GM12891 (cell line): ENCODE measurements at regions not wholly inside any gene's neighbourhood (a gene's known extent, or its start where the extent isn't known, plus 50 kb on each side); places are given as distances from the start of the nearest gene placed in this dataset.

Experiments used
- DNase-seq: peaks from one replicate; pipeline ENCODE4 v3.0.0; 2011; ENCODE audit warnings: low spot score; ENCODE audit not compliant: insufficient read length
- FAIRE-seq: peaks from 2 replicates; lab custom pipeline; 2011; peaks lifted over from hg19 to GRCh38; lab: Jason Lieb, UNC
- PAX5 ChIP-seq: IDR thresholded peaks from 2 replicates; pipeline ENCODE4 v1.6.1; 2011; ENCODE audit warnings: low read length, moderate library complexity, mild to moderate bottlenecking; ENCODE audit not compliant: insufficient read depth, severe bottlenecking
- POLR2A ChIP-seq: IDR thresholded peaks from 2 replicates; pipeline ENCODE4 v1.6.1; 2011; ENCODE audit warnings: low read depth, low read length, control low read depth
- POLR2AphosphoS5 ChIP-seq: IDR thresholded peaks from 2 replicates; pipeline ENCODE4 v1.6.1; 2011; ENCODE audit warnings: low read depth, low read length, control low read depth
- POU2F2 ChIP-seq: IDR thresholded peaks from 2 replicates; pipeline ENCODE4 v1.6.1; 2011; ENCODE audit warnings: low read depth, mild to moderate bottlenecking, control low read depth, low read length, moderate library complexity
- SPI1 ChIP-seq: IDR thresholded peaks from 2 replicates; pipeline ENCODE4 v1.6.1; 2011; ENCODE audit warnings: low read depth, low read length, control low read depth
- TAF1 ChIP-seq: IDR thresholded peaks from 2 replicates; pipeline ENCODE4 v1.6.1; 2011; ENCODE audit warnings: low read depth, low read length, control low read depth

DNA sequence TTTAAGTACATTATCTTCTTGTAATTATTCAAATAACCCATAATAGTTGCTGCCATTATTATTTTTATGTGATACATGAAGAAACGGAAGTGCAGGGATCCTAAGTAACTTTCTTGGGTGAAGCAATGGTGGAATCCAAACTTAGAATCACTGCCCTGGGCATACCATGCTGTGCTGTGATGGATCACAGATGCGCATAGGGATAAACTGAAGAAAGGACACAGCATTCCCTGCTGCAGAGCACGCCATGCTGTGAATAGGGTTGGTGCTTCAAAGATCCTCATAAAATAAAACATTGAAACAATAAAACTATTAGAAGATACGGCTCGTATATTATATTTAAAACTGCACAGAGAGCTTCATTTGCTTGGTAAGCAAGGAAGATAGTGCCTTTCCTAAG lies 211.7 kb upstream of the ADAMTS16 start:
- no peak for DNase-seq
- no peak for FAIRE-seq
- TF ChIP-seq POU2F2 (no peak), PAX5 (no peak), SPI1 (no peak), POLR2A (no peak), TAF1 (no peak), POLR2AphosphoS5 (no peak)

DNA sequence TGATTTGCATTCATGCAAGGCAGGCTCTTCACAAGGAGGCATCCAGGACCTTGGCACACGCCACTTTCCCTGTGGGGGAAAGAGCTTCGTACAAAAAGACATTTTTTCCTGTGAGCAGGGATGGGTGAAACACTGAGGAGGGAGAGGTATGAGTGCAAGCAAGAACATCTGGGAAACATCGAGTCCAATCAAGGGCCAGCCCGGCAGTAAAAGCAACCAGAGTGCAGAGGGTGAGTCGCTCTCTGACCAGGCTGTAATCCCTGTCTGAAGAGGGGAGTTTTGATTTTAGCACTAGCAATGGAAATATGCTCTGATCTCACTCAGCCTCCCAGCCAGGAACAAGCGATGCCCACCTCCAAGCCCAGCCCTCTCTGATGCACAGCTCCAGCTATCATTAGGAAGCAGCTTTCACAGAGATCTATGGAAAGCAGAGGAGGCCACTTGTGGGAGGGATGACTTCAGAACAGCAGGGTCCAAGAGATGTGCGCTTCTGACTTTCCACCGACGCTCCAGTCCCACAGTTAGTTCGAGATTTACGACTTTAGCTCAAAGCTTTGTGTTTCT lies 211.0 kb upstream of the ADAMTS16 start:
- no peak for DNase-seq
- FAIRE-seq: no peak
- TF ChIP-seq SPI1 (no peak), TAF1 (no peak), POLR2A (no peak), POU2F2 (no peak), POLR2AphosphoS5 (no peak), PAX5 (no peak)

DNA sequence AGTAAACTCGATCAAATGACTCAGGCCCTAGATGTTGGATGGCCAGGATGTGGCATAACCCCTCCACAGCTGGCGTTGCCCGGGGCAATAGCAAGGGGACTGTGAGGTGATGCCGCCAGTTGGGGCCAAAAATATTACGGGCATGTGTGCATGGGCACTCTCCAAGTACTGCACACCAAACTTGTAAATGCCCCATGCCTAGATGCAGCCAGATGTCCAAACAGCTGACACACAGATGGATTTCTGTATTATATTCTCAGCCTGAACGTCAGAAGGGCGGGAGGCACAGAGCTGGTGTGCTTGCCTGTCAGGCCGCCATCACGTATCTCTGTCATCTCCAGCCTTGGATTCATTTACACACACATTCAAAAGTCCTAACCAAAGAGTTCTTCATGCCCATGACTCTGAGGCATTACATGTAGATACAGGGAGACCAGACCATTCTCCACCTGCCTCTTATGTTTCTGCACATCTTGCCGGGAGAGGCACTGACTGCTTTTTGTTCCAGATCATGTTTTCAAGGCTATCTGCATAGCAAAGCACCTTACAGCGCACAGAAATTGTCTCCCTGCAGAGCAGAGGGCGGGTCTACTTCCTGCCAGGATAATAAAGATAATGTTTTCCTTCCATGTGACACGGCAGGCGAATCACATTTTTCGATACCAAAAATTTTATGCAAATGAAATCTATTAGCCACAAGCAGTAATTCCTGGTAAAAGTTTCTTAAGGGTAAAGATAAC lies 200.9 kb upstream of the ADAMTS16 start:
- no peak for DNase-seq
- TF ChIP-seq POU2F2 (no peak), PAX5 (no peak), SPI1 (no peak), POLR2AphosphoS5 (no peak), TAF1 (no peak), POLR2A (no peak)
- FAIRE-seq: no peak

DNA sequence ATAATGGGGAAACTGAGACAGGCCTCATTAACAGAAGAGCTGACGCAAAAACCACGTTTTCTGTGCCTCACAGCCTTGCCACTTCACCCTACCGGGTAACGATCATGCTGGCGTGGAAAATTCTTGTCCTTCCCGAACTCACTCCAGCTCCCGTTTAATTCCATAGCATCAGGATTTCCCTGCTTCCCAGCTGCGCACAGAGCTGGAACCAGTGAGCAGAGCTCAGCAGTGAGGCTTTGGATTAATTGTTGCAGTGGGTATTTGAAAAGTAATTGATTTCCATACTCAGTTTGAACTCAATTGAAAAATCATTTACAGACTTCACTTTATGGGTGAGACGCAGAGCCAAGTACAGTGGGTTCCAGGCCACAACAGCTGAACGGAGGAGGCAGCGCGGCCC lies 199.0 kb upstream of the ADAMTS16 start:
- no peak for DNase-seq
- FAIRE-seq: no peak
- no peak for TF ChIP-seq TAF1
- no peak for TF ChIP-seq PAX5
- TF ChIP-seq SPI1: no peak
- no peak for TF ChIP-seq POU2F2
- TF ChIP-seq POLR2A: no peak
- TF ChIP-seq POLR2AphosphoS5: no peak

DNA sequence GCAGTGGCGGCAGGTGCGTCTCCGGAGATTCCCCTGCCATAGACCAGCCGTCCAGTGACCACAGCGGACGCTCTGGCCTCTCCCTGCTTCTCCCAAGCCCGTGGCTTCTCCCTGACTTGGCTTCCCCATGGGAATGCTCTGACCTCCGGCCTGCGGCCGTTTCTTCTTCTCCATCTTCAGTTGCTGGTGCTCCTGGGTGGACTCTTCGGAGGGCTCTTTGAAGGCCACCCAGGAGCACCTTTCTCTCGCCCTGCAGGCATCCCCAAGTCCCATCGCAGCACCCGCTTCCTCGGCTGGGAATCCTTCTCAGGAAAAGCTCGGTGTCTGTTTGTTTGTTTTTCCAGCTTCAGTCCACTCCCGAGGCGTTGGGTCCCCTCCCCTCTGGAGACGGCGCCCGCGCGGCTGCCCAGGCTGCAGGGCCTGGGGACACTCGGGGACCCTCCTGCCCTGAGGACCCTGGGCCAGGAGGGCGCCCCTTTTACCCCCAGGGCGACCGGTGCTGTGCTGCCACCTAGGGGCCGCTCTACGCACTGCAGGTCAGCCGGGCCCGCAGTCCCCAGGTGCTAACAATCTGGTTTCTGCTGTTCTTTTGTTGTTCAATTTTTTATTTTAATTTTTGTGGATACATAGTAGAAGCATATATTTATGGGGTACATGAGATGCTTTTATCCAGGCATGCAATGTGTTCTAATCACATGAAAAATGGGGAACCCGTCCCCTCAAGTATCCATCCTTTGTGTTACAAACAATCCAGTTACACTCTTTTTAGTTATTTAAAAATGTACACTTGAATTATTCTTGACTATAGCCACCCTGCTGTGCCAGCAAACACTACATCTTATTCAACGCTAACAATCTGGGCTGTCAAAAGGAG lies 197.9 kb upstream of the ADAMTS16 start:
- peak; percentile 55 for DNase-seq
- FAIRE-seq: no peak
- TF ChIP-seq POLR2A: no peak
- TF ChIP-seq POU2F2: no peak

DNA sequence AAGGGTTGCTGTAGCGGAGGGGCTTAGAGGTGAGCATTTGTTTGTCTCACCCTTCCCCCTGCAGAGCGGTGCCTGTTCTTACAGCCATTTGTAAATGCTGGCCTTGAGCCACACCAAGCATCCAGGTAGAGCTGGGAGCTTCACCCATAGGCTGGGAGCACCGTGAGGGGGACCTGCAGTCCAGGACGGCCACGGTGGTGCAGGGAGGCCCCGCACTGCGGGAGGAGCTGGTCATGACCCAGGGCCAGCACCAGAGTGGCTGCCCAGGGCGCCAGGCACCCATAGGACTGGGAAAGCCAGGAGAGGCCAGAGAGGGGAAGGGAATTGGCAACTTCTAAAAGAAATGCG lies 197.3 kb upstream of the ADAMTS16 start:
- FAIRE-seq (no peak), DNase-seq (no peak)
- no peak for TF ChIP-seq TAF1
- no peak for TF ChIP-seq POU2F2
- TF ChIP-seq POLR2AphosphoS5: no peak
- no peak for TF ChIP-seq POLR2A
- no peak for TF ChIP-seq SPI1
- no peak for TF ChIP-seq PAX5

DNA sequence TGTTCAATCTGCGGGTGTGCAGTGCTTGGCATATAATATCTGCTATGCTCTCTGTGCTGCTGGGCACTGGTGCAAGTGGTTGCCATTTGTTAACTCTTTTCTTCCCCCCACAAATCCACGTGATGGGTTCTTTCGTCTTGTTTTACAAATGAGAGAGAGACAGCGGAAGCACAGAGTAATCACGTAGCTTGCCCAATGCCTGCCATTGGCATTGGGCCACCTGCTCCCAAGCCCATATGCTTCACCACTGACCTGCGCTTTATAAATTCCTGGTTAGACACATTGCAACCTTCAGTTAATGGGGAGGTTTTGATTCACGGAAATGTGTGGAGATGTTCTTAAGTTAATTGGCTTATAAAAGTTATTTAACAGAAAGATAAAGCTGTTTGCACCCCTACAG lies 194.8 kb upstream of the ADAMTS16 start:
- no peak for TF ChIP-seq TAF1
- no peak for FAIRE-seq
- no peak for DNase-seq

DNA sequence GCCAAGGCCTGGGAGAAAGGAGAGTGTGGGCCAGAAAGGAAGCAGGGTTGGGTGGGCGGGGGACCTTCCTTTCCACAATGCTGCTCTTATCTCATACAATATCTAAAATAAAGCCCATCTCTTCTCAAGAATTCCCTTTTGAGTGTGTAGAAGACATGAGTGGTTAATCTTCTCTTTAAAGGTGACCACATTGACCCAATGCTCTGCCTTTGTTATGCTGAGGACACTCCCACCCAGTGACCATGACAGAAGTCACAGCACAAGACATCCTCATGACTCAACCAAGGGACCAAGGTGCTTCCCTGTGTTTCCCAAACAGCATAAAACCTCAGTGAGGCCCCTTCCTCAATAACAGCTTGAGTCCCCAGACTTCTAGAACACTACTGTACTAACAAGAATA lies 193.0 kb upstream of the ADAMTS16 start:
- no peak for FAIRE-seq
- no peak for DNase-seq
- TF ChIP-seq TAF1: no peak
- TF ChIP-seq POLR2AphosphoS5: no peak
- TF ChIP-seq POLR2A: no peak
- no peak for TF ChIP-seq POU2F2
- TF ChIP-seq PAX5: no peak
- no peak for TF ChIP-seq SPI1

DNA sequence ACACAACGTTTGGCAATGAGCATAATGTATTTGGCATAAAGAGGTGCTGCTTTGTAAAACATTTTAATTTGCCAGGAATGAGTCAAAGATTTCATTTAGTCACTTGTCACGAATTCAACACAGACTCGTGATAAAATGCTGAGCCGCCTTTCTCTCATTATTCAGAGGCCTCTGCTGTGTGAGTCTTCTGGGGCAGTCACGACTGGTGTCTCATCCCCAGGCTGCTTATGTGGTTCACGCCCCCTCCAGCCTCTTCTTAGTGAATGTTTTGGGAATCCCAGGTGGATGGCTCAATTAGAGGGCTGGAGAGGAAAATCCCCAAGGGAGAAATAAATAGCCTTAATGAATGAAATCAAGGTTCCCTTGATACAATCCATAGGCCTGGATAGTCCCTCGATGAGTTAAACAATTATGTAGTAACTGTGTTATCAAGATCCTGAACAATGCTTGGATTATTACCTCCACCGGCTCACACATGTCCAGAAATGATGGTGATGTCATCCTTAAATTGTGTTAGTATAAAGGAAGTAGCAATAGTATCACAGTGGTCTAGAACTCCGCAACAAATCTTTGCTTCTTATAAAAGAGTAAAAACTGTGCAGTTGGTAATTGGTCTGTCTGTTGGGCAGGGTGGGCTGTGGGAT lies 192.1 kb upstream of the ADAMTS16 start:
- no peak for FAIRE-seq
- TF ChIP-seq POLR2AphosphoS5 (no peak), POLR2A (no peak), SPI1 (no peak), PAX5 (no peak), TAF1 (no peak), POU2F2 (no peak)
- DNase-seq: no peak

DNA sequence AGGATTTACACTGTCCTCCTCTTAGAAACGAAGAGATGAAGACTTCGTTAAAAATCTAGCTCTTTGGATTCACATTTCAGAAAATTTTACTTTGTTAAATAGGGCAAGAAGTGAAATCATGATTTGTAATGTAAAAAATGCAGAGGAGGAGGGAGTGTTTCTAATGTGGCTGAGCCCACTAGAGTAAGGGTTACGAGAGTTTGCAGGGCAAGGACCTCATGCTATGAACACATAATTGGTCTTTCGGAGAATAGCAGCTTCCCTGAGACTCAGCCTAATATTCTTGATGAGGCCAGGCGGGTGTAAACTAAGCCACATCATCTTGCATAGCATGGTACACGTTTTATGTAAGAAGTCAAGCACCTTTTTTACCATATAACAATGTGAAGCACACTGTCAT lies 191.0 kb upstream of the ADAMTS16 start:
- DNase-seq: no peak
- TF ChIP-seq POU2F2: no peak
- TF ChIP-seq PAX5: no peak
- no peak for TF ChIP-seq TAF1
- TF ChIP-seq POLR2AphosphoS5: no peak
- TF ChIP-seq POLR2A: no peak
- TF ChIP-seq SPI1: no peak
- no peak for FAIRE-seq
